ENCODE measurements at regions not wholly inside any gene's neighbourhood (a gene's known extent, or its start where the extent isn't known, plus 50 kb on each side); places are given as distances from the start of the nearest gene placed in this dataset.

GRCh38 chr7:94092980-94093379, 88.8 kb upstream of the BET1 start:
- no peak for TF ChIP-seq POLR2A (IDR thresholded peaks at IDR 0.05)
- no peak for TF ChIP-seq CTCF (IDR thresholded peaks at IDR 0.05)

Measured in testis (tissue), 2 donors.